ENCODE measurements at regions not wholly inside any gene's neighbourhood (a gene's known extent, or its start where the extent isn't known, plus 50 kb on each side); places are given as distances from the start of the nearest gene placed in this dataset.

GRCh38 chr5:82620957-82621600 is 342.9 kb upstream of the RPS23 start:
- TF ChIP-seq CTCF (IDR thresholded peaks at IDR 0.05) (no peak), POLR2A (IDR thresholded peaks at IDR 0.05) (no peak)

All from uterus (tissue), 2 donors.